Keratinocyte (primary cell): ENCODE measurements at regions not wholly inside any gene's neighbourhood (a gene's known extent, or its start where the extent isn't known, plus 50 kb on each side); places are given as distances from the start of the nearest gene placed in this dataset.

Experiments
- DNase-seq: peaks from one replicate; pipeline ENCODE4 v3.0.0-alpha.2; 2011; ENCODE audit warnings: low read depth, missing footprints, low spot score
- FAIRE-seq: peaks from 2 replicates; lab custom pipeline; 2011; peaks lifted over from hg19 to GRCh38; lab: Jason Lieb, UNC
- H2AFZ ChIP-seq: 2 replicates; pipeline ENCODE4 v1.6.0; 2012; ENCODE audit warnings: low read length, control low read depth, inconsistent platforms; ENCODE audit not compliant: control insufficient read depth
- H3K27ac ChIP-seq: 2 replicates; pipeline ENCODE4 v1.5.1; 2011; ENCODE audit warnings: low read length; ENCODE audit not compliant: control insufficient read depth, insufficient read depth
- H3K27me3 ChIP-seq: 3 replicates; pipeline ENCODE4 v1.6.0; 2011; ENCODE audit warnings: low read length; ENCODE audit not compliant: control insufficient read depth, insufficient read depth; ENCODE audit errors: extremely low read depth
- H3K36me3 ChIP-seq, 2 experiments: 2 replicates in 1 of 2; 3 replicates in 1 of 2; pipeline ENCODE4 v1.5.1; 2011; ENCODE audit warnings: low read length in 2 of 2, mild to moderate bottlenecking in 1 of 2; ENCODE audit not compliant: control insufficient read depth in 2 of 2, insufficient read depth in 2 of 2; ENCODE audit errors: extremely low read depth in 1 of 2
- H3K4me1 ChIP-seq: 3 replicates; pipeline ENCODE4 v1.5.1; 2011; ENCODE audit warnings: low read length; ENCODE audit not compliant: control insufficient read depth, insufficient read depth; ENCODE audit errors: extremely low read depth
- H3K4me2 ChIP-seq: 3 replicates; pipeline ENCODE4 v1.6.0; 2011; ENCODE audit warnings: low read depth, low read length; ENCODE audit not compliant: control insufficient read depth, insufficient read depth; ENCODE audit errors: extremely low read depth
- H3K4me3 ChIP-seq, 3 experiments: fragments of 200-600 bp in 1 of 3; sonication (generic) in 1 of 3; 2 replicates in 2 of 3; 3 replicates in 1 of 3; pipeline ENCODE4 v1.5.1; 2011 to 2016; ENCODE audit warnings: low read length in 3 of 3, mild to moderate bottlenecking in 3 of 3, control low read depth in 2 of 3, inconsistent platforms in 1 of 3, low read depth in 1 of 3, mixed read lengths in 1 of 3, mixed run types in 1 of 3, moderate library complexity in 1 of 3; ENCODE audit not compliant: control insufficient read depth in 2 of 3, insufficient read depth in 2 of 3; ENCODE audit errors: extremely low read depth in 1 of 3
- H3K79me2 ChIP-seq: 2 replicates; pipeline ENCODE4 v1.6.0; 2012; ENCODE audit warnings: low read length; ENCODE audit not compliant: control insufficient read depth, insufficient read depth
- H3K9ac ChIP-seq: 3 replicates; pipeline ENCODE4 v1.6.0; 2011; ENCODE audit warnings: low read length; ENCODE audit not compliant: control insufficient read depth, insufficient read depth; ENCODE audit errors: extremely low read depth
- H3K9me1 ChIP-seq: 3 replicates; pipeline ENCODE4 v1.6.0; 2011; ENCODE audit warnings: low read length; ENCODE audit not compliant: control insufficient read depth, insufficient read depth; ENCODE audit errors: extremely low read depth
- H3K9me3 ChIP-seq: 2 replicates; pipeline ENCODE4 v1.5.1; 2012; ENCODE audit warnings: low read depth, low read length; ENCODE audit not compliant: control insufficient read depth
- H4K20me1 ChIP-seq: 3 replicates; pipeline ENCODE4 v1.6.0; 2011; ENCODE audit warnings: low read length; ENCODE audit not compliant: control insufficient read depth, insufficient read depth; ENCODE audit errors: extremely low read depth
- CTCF ChIP-seq, 3 experiments: IDR thresholded peaks in 1 of 3; conservative IDR thresholded peaks in 1 of 3; optimal IDR thresholded peaks in 1 of 3; 2 replicates in 2 of 3; 3 replicates in 1 of 3; pipeline versions ENCODE3 to v1.5.1; 2011; ENCODE audit warnings: low read length in 3 of 3, mild to moderate bottlenecking in 3 of 3, moderate library complexity in 2 of 3, control low read depth in 1 of 3, inconsistent platforms in 1 of 3; ENCODE audit not compliant: insufficient read depth in 2 of 3; ENCODE audit errors: extremely low read depth in 1 of 3
- EZH2 ChIP-seq: IDR thresholded peaks from one replicate; pipeline ENCODE4 v1.6.1; 2012; ENCODE audit warnings: inconsistent platforms, mild to moderate bottlenecking, low read length, moderate library complexity
- dilution Hi-C: fragments of 300-500 bp; cut with MboI; formaldehyde crosslinking; loops from one replicate; pipeline ENCODE4 v1.7.0; 2020; ENCODE audit warnings: low sequenced_read_pairs; ENCODE audit not compliant: extremely low pct_ligation_motif_present

GRCh38 chr12:127729381-127729780 is 537.6 kb upstream of the TMEM132C start:
- Histone ChIP-seq H3K9me1 (no peaks in the 10 kb centered on the region), H4K20me1 (no peaks in the 10 kb centered on the region), H3K27me3 (no peaks in the 10 kb centered on the region), H3K4me2 (no peak overlapping the region), H3K79me2 (no peaks in the 10 kb centered on the region), H3K27ac (no peak overlapping the region), H3K36me3 (no peaks in the 10 kb centered on the region), H3K4me3 (no peak overlapping the region), H3K9me3 (no peaks in the 10 kb centered on the region), H3K9ac (no peak overlapping the region), H3K4me1 (no peaks in the 10 kb centered on the region), H2AFZ (no peak overlapping the region)
- TF ChIP-seq CTCF (optimal IDR thresholded peaks at IDR 0.05 in 1 of 3, IDR thresholded peaks at IDR 0.05 in 1 of 3, conservative IDR thresholded peaks at IDR 0.05 in 1 of 3; ENCODE audit: extremely low read depth in 1 of 3, insufficient read depth in 2 of 3, low read length in 3 of 3) (no peak), EZH2 (no peak)
- no peak for FAIRE-seq
- DNase-seq = no peak
- dilution Hi-C loops = no loop called here

- DNase-seq (no peak), FAIRE-seq (no peak)
- no peaks in the 10 kb centered on the region for H3K27me3 ChIP-seq
- H3K9me1 ChIP-seq = no peaks in the 10 kb centered on the region
- no peak for TF ChIP-seq EZH2
- TF ChIP-seq CTCF (optimal IDR thresholded peaks at IDR 0.05 in 1 of 3, IDR thresholded peaks at IDR 0.05 in 1 of 3, conservative IDR thresholded peaks at IDR 0.05 in 1 of 3; ENCODE audit: extremely low read depth in 1 of 3, insufficient read depth in 2 of 3, low read length in 3 of 3) = no peak
- no peak overlapping the region for H3K4me3 ChIP-seq
- dilution Hi-C loops = no loop called here
- H3K4me1 ChIP-seq = no peaks in the 10 kb centered on the region
- H2AFZ ChIP-seq = no peak overlapping the region
- H3K9me3 ChIP-seq = no peaks in the 10 kb centered on the region
- no peak overlapping the region for H3K27ac ChIP-seq
- no peaks in the 10 kb centered on the region for H3K36me3 ChIP-seq
- no peaks in the 10 kb centered on the region for H4K20me1 ChIP-seq
- no peak overlapping the region for H3K9ac ChIP-seq
- no peaks in the 10 kb centered on the region for H3K79me2 ChIP-seq
- H3K4me2 ChIP-seq = no peak overlapping the region
These were observed 535.3 kb upstream of the TMEM132C start for GRCh38 chr12:127731657-127732056.
